NCI-H2196 (cell line): ENCODE measurements at regions not wholly inside any gene's neighbourhood (a gene's known extent, or its start where the extent isn't known, plus 50 kb on each side); places are given as distances from the start of the nearest gene placed in this dataset.

ENCODE experiments used
- DNase-seq: peaks from one replicate; lab custom pipeline; 2025; ENCODE audit not compliant: unreplicated experiment; lab: John Stamatoyannopoulos, UW

DNA sequence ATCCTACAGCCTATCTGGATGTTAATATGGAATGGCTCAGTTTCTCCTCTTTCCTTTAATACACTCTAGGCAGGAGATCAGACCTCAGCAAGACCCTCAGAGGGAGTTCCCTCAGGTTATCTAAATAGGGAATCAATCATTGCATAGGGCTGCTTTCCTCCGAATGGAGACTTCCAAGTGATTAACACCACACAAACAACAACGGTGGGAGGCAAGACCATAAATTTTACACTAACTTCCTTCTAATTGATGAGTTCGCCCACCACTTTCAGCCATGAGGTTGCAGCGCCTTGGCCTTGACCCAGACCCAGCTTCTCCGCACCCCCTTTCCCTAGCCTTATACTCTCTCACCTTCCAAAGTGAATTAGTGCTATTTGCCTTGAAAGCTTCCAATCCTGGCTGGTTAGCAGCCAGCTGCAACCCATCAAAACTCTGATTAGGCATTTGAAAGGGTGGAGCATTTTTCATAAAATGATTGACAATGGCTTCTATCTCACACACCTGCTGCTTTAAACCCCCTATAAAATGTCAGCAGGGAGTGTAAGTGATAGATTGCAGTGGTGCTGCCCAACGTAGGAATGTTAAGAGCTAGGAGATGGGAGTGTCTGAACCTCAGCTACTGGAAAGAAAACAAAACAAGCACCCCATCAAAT is 534.9 kb upstream of the USP24 start:
- no peak for DNase-seq

DNA sequence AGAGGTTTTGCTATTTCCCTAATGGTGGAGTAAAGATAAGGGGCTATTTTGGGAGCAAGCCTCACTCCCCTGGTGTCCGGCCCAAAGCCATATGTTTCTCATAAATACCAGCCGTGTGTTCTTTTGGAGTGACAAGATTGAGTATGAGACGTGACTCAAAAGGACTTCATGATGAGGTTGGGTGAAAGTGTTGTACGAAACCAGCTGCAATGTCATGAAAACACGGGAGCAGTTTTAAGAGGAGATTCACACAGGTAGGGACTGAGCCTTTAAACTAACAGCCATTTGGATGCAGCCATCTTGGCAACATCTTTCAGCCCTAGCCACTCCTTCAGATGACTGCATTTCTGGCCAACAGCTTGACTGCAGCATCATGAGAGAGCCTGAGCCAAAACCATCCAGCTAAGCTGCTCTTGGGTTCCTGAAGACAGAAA is 532.3 kb upstream of the USP24 start:
- no peak for DNase-seq

DNA sequence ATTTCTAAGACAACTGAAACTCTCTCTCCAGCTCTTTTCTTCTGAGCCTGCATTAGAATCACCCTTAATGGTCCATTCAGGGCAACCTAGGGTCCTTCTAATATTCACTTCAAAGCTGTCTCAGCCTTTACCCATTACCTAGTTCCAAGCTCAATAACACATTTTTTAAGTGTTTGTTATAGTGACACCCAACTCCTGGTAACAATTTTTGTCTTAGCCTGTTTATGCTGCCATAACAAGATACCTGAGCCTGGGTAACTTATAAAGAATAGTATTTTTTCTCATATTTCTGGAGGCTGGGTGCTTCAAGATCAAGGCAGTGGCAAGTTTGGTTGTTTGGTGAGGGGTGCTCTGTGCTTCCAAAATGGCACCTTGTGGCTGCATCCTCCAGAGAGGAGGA is 531.5 kb upstream of the USP24 start:
- no peak for DNase-seq

DNA sequence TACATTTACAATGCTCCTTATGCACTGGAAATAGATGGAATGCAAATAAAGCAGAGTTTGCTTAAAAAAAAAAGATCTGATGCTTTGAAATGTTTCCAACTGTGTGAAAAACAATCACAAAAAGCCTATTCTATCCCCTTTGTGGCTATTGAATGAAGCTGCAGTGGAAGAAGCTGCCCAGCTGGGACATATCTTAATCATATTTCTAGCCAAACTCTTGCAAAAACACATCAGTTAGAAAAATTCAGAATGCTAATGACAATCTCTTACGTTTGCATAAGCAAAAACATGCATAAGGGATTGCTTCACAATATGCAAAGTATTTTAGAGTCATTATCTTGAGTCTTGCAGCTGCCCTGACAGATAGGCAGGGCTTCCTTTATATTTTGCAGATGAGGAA is 526.4 kb upstream of the USP24 start:
- DNase-seq = no peak

DNA sequence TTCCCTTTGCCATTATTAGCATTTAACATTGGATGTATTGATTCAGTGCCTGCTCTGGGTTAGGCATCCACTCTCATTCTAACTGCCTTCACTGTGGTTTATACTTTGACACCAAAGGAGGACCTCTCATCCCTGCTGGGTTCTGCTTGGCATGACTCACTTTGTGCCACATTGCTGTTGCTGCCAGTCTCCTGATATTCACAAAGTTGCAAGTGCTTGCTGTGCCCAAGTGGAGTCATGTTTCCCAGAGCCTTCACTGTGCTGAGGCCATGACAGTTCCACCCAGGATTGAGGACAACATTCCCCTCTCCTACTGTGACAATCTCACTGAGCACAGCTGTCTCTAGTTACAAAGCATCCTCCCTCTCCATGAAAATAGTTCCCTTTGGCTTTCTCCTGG is 519.9 kb upstream of the USP24 start:
- no peak for DNase-seq

DNA sequence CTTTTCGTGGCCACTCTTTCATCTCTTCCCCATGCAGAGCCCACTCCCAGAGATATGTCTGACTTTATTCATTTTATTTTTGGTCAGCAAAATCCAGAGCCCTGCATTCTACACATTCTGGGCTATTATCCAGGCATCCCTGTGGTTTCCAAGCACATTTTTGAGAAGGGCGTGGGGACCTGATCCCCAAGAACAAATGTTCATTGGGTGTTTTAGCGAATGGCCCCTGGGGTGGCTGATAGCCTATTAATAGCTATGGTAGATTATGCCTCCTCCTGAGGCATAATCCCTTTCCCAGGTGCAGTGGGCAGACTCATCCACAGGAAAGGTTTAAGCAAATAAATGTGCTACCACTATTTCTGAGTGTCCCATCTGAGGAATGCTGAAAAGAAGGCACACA is 511.8 kb upstream of the USP24 start:
- no peak for DNase-seq

DNA sequence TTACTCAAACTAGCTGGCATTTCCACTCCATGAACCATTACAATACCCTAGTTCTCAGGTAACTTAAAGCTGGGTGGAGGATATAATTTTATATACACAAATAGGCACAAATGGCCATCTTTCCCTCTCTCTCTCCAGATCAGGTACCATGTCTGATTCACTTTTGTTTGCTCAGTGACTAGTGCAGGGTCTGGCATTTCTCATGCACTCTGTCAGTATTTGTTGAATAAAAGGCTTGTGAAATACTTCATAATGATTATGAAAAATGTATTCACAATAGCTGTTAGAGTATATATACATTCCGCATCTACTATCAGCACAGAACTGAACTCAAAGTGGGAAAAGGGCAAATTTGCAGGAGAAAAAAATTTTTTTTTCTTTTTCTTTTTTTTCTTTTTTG is 510.2 kb upstream of the USP24 start:
- no peak for DNase-seq

DNA sequence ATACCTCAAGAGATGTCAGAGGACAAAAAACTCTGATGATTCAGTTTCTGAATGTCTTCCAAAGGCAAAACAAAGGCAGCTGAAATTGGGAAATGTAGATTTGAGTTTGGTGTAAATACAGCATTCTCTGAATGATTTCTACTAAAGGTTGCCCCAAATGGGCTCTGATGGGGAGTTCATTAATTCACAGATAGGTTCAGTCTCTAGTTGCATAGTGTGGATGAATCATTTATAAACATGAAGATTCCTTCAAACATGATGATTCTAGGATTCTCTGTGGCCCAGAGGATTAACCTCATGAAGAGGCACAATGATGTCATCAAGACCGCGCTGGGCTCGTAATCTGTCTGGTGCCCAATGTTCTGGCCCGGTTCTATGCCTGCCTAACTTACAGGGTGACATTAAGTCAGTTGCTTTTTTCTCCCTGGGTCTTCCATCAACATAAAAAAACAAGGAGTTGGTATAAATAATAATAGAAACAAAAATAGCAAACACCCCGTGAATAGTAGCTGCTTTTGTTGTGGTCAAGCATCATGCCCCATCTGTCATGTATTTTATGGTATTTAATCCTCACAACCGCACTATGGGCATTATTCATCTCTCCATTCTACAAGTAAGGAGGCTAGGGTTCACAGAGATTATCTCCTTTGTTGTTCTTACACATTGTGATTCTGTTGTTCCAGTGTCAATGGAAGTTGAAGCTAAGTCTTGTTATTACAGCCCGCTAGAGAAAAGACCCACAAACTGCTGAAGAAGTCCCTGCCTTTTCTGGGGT is 509.6 kb upstream of the USP24 start:
- no peak for DNase-seq

DNA sequence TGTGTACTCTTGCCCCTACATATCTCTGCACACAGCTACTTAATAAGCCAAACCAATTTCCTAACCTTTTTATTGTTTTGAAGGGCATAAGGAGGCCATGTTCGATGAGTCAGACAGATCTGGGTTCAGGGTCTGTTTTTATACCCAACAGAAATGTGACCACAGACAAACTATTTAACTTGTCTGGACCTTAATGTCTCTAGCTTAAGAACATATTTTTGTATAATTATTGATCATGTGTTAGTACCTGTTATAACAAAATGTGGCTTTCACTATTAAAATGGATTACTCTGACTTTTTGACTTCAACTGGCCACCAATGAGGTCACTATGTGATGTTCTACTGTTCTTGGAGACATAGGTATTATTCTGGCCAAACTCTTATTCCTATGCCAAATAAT is 507.8 kb upstream of the USP24 start:
- no peak for DNase-seq

DNA sequence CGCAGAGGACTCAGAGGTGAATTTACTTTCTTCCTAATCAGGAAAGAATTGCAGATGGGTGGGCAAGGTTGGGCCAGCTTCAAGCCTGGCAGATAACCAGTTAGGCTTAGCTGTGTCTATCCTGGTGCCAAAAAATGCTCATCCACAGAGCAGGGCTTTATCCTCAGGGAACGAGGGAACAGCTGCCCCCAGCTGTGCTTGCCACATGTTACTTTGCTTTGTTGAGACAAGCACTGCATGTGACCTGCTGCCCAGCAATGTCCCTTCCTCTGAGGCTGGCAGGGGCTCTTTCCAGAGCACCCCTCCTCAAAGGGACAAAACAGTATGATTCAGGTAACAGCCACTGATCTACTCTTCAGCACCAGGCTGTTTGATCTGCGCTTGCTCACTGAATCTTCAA is 505.1 kb upstream of the USP24 start:
- DNase-seq = no peak

DNA sequence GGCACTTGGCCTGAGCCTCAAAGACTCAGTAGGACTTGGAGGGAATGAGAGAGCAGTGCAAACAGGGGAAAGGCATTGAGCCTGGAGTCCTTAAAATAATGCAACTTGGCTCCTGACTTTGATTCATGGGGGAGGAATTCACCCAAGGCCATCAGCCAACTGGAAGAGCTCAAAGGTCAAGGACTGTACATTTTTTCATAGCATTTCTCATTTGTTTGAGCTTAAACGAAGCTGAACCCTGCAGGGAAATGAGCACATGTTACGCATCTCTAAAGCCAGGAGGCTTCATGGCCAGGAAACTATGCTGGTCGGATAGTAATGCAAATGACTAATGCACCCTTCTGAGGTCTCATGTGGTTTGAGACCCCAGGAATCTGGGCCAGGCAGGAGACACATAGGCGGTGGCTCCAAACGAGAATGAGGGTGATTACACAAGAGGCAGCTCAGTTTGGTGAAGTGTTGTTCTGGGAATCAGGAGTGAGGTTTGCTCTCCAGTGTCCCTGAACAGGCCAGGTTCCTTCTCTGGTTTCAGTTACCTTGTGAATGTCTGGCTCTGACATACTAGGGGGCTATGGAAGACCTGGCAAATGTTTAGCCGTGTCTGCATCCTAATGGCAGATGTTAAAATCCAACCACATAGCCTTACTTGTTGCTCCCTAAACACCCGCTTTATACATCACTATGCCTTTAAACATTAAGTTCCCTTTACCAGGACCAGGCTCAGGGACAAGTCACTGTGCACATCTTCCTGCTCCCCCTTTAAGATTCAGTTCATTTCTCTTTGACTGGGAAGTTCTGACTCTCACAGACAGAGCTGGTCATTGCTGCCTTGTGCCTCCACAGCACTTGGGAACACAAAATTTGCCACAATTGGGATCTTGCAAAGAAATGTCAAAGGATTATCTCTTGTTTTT is 503.9 kb upstream of the USP24 start:
- DNase-seq = peak; percentile 64

DNA sequence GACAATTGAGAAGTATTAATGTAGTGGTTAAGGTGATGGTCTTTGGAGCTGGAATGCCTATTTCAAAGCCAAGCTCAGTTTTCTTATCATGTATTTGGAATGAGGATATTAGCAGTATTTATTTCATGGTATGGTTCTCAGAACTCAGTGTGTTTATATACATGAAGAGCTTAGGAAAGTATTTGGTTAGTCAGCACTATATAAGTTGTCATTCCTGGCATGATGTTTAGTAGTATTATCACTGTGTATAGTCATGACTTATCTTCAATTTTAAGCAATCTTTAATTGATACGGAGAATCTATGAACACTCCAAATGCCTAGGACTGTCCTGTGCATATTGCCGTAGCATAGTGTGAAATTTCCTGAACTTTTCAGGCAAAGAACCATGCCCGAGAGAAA is 501.9 kb upstream of the USP24 start:
- no peak for DNase-seq

DNA sequence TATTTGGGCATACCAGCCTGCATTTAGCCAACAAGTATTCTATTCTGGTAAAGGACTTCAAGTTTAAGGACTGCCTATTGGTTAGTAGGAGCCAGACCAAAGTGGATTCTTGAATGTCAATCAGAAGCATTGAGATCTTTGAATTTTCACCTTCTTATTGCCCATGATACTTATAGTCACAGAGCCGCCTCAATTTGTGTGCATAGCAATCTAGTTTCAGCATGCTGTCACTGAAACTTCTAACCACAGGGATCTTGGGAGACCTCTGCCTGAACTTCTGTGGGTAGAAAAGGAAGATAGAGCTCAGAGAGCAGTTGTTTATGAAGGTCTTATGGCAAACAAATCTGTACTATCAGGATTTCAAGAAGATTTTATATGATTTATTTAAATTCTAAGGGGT is 501.4 kb upstream of the USP24 start:
- no peak for DNase-seq

DNA sequence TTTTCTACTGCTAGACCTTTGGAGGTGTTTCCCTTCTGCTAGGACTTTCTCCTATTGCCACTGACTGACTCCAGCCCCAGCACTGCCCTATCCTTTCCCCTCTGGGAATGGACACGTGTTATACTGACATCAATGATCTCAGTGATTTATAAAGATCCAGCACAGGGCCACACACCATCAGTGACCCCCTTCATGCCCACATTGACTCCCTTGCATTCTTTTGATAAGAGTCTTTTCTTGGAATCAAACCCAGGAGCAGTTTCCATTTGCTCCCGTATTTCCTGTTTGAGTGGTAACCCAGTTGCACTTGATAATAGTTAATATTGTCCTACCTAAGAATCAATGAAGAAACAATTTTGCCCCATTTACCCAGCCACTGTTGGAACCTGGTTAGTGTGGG is 501.0 kb upstream of the USP24 start:
- DNase-seq = no peak

DNA sequence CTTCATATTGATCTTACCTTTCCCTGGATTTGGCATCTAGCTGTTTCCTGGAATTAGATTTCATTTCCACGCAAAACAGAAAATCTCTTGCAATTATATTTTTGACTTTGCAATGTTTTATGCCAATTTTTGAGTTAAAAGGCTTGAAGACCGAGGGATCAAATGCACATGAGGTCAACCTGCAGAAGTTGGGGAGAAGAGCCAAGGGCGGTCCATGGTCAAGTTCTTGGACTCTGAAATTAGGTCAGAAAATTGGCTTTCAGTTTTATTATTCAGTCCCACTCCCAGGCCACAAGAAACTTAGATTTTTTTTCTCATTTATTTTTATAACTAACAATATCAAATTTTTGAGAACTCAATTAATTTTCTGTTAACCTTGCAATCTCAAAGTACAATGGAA is 499.1 kb upstream of the USP24 start:
- no peak for DNase-seq

DNA sequence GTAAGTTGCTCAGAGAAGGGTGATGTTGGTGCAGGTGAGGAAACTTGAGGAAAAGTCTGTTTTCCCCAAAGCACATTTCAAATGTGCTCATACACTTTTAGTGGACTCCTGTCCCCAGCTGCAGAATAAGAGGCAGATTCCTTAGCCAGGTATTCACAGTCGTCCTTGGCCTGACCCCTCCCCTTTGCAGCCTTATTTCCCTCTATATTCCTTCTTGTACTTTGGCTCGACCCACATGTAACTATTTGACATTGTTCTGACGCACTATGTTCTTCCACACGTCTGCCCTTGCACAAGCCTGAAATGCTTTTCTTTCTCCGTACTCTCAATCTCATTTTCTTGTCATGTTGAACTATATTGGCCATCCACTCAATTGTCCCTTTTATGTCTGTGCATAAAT is 498.4 kb upstream of the USP24 start:
- DNase-seq = no peak

DNA sequence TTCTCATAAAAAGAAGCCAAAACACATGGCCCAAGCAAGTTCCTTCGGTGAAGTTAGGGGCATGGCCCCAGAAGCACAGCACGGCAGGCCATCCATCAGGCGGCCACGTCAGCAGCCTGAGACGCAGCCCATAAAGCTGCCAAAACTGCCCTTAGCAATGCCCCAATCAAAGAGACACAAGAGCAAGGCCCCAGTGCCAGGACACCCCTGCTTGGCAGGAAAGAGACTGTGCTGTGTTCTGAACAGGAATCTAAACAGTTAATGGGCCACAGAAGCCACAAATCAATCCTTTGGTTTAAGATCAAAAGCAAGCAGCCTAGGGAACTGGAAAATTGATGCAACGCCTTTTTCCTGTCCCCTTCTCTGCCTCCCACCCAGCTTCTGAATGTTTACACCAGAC is 497.0 kb upstream of the USP24 start:
- no peak for DNase-seq

DNA sequence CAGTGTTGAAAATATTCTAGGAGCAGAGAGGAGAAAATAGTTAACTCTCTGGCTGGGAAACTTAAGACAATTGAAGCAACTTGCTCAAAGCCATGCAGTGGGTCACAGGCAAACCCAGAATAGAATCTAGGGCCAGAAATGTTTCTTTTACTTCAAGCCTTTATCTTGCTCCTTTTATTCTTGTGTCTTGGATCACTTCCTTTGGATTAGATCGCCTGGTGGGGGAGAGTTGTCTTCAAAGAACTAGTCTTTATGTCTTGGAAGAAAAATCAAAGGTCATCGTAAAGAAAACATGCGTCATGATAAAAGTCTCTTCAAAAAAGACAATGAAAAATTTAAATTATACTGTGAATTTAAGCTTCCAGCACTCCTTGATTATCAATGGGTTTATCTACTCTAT is 493.6 kb upstream of the USP24 start:
- DNase-seq = no peak

DNA sequence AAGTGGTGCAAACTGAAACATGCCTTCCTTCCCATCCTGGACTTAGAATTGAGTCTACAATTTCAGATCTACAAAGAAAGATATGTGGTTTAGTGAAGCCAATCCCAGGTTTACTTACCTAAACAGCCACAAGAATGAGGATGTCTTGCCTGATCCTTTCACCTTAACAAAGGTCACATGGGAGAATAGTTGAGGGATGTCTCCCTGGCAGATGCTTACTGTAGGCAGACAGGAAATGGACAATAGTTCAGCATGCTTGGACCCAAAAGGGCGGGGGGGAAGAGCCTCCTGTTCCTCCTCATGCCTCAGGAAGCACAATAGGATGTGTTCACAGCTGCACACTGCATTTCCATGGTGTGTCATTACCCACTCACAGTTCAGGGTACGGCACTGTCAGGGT is 492.7 kb upstream of the USP24 start:
- no peak for DNase-seq

DNA sequence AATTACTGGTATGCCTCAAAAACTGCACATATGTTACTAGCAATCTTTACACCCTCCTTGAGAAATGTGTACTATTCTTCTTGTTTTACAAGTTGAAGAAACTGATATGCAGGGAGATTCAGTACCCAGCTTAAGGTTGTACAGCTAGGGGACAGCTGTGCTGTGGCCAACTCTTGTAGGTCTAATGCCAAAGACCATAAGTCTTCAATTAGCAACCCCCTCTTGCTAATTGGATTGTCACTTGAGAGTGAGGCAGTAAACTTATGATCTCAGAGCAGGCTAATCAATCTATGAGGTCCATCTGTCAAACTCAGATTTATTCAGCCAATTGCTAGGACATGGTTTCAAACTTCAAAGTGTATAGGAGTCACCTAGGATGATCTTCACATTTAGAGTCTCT is 492.0 kb upstream of the USP24 start:
- no peak for DNase-seq

DNA sequence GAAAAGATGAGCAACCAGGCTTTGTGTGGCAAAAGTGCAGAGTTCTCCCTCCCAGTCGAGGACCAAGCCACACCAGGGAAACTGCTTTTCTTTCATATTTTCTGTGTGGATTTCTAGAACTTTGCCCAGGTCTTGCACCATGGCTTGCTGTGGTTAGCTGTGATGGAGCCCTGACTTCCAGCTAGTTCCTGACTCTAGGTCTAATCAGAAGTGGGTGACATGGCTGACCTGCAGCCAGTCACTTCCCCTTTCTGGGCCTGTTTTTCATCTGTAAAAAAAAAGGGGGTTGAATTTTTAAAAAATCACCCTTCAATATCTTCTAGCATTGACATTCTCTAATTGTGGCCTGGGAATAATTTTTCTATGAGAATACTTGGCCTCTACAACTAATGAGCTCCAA is 491.2 kb upstream of the USP24 start:
- DNase-seq = no peak
